Astrocyte (in vitro differentiated cells and primary cell): ENCODE measurements at regions not wholly inside any gene's neighbourhood (a gene's known extent, or its start where the extent isn't known, plus 50 kb on each side); places are given as distances from the start of the nearest gene placed in this dataset.

Source experiments
- DNase-seq: peaks from one replicate; pipeline ENCODE4 v3.0.0-alpha.2; 2010; ENCODE audit warnings: low read depth
- FAIRE-seq: peaks from 2 replicates; lab custom pipeline; 2011; peaks lifted over from hg19 to GRCh38; lab: Jason Lieb, UNC
- H2AFZ ChIP-seq: 2 replicates; pipeline ENCODE4 v1.6.0; 2012; ENCODE audit warnings: low read depth, low read length, inconsistent platforms
- H3K27ac ChIP-seq: 2 replicates; pipeline ENCODE4 v1.5.1; 2011; ENCODE audit warnings: low read depth, low read length, inconsistent platforms
- H3K27me3 ChIP-seq: 2 replicates; pipeline ENCODE4 v1.6.0; 2011; ENCODE audit warnings: low read length, inconsistent platforms; ENCODE audit not compliant: insufficient read depth
- H3K36me3 ChIP-seq: 2 replicates; pipeline ENCODE4 v1.5.1; 2011; ENCODE audit warnings: low read length, inconsistent platforms; ENCODE audit not compliant: insufficient read depth
- H3K4me1 ChIP-seq: 2 replicates; pipeline ENCODE4 v1.5.1; 2011; ENCODE audit warnings: low read length, inconsistent platforms; ENCODE audit not compliant: insufficient read depth
- H3K4me2 ChIP-seq: 2 replicates; pipeline ENCODE4 v1.6.0; 2012; ENCODE audit warnings: low read length, inconsistent platforms
- H3K4me3 ChIP-seq: 2 replicates; pipeline ENCODE4 v1.5.1; 2011; ENCODE audit warnings: low read depth, mild to moderate bottlenecking, low read length, inconsistent platforms; ENCODE audit not compliant: insufficient read depth
- H3K79me2 ChIP-seq: 2 replicates; pipeline ENCODE4 v1.6.0; 2012; ENCODE audit warnings: mild to moderate bottlenecking, low read length, inconsistent platforms; ENCODE audit not compliant: insufficient read depth
- H3K9ac ChIP-seq: 2 replicates; pipeline ENCODE4 v1.6.0; 2012; ENCODE audit warnings: mild to moderate bottlenecking, low read length, inconsistent platforms
- H3K9me3 ChIP-seq: 2 replicates; pipeline ENCODE4 v1.5.1; 2012; ENCODE audit warnings: low read depth, mild to moderate bottlenecking, low read length, inconsistent platforms; ENCODE audit not compliant: insufficient read depth
- H4K20me1 ChIP-seq: 2 replicates; pipeline ENCODE4 v1.6.0; 2012; ENCODE audit warnings: low read length, inconsistent platforms; ENCODE audit not compliant: insufficient read depth
- H3K27ac Mint-ChIP-seq: one replicate; pipeline ENCODE4 v1.8.0; 2021; ENCODE audit warnings: mild to moderate bottlenecking, mixed read lengths; ENCODE audit not compliant: unreplicated experiment
- H3K27me3 Mint-ChIP-seq: one replicate; pipeline ENCODE4 v1.8.0; 2021; ENCODE audit warnings: low read depth, mixed read lengths; ENCODE audit not compliant: unreplicated experiment
- H3K36me3 Mint-ChIP-seq: one replicate; pipeline ENCODE4 v1.8.0; 2021; ENCODE audit warnings: low read depth, mixed read lengths; ENCODE audit not compliant: unreplicated experiment
- H3K4me1 Mint-ChIP-seq: one replicate; pipeline ENCODE4 v1.8.0; 2021; ENCODE audit warnings: low read depth, mixed read lengths; ENCODE audit not compliant: unreplicated experiment
- H3K4me3 Mint-ChIP-seq: one replicate; pipeline ENCODE4 v1.8.0; 2021; ENCODE audit warnings: mild to moderate bottlenecking, moderate library complexity, mixed read lengths; ENCODE audit not compliant: unreplicated experiment
- H3K9me3 Mint-ChIP-seq: one replicate; pipeline ENCODE4 v1.8.0; 2021; ENCODE audit warnings: mild to moderate bottlenecking, mixed read lengths; ENCODE audit not compliant: unreplicated experiment
- EZH2 ChIP-seq: IDR thresholded peaks from 2 replicates; pipeline ENCODE4 v1.6.1; 2012; ENCODE audit warnings: mild to moderate bottlenecking, low read length, inconsistent platforms; ENCODE audit not compliant: insufficient read depth
- TF ChIP-seq, protein P1 (sequence below): IDR thresholded peaks from 2 replicates; pipeline ENCODE4 v1.5.1; 2011; ENCODE audit warnings: low read depth, mild to moderate bottlenecking, inconsistent platforms, low read length, moderate library complexity; ENCODE audit not compliant: insufficient read depth

DNA sequence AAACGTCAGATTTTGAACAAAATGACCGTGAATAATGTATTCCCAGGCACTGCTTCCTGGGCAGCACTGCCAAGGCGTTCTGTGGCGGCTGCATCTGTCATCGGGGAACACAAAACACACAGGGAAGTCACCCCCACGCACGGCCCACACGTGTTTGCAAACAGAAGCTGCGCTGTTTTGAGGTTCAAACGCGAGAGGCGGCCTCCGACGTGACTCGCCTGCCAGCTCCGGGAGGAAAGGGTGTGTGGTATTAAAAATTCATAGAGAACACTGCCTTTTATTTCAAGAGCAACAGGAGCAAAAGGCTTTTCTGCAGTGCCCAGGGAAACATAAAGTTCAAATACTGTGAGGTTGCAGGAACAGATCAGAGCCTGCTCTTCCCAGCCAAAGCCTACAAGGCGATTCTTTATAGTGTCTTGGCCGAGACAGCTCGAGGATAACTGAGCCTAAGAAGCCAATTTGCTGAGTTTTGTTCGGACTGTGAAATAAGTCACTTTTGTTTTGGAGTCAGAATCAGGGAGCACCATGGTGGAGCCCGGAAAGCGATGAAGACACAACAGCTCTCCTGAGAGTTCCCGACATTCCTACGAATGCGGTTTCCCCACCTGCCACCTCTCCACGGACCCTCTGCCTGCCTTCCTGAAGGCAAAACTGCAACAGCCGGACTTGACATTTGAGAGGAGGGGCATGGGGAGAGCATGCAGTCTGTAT lies 115.3 kb upstream of the IRX2 start:
- DNase-seq: no peak
- H3K9me3 ChIP-seq: peaks cover 15% of the 10 kb centered on the region
- H3K79me2 ChIP-seq: no peaks in the 10 kb centered on the region
- Mint-ChIP-seq H3K4me1 (peaks cover 4% of the 10 kb centered on the region), H3K27me3 (peaks cover 31% of the 10 kb centered on the region), H3K27ac (no peak overlapping the region), H3K36me3 (no peaks in the 10 kb centered on the region), H3K9me3 (no peaks in the 10 kb centered on the region), H3K4me3 (no peak overlapping the region)
- TF ChIP-seq EZH2: no peak
- TF ChIP-seq, protein P1, sequence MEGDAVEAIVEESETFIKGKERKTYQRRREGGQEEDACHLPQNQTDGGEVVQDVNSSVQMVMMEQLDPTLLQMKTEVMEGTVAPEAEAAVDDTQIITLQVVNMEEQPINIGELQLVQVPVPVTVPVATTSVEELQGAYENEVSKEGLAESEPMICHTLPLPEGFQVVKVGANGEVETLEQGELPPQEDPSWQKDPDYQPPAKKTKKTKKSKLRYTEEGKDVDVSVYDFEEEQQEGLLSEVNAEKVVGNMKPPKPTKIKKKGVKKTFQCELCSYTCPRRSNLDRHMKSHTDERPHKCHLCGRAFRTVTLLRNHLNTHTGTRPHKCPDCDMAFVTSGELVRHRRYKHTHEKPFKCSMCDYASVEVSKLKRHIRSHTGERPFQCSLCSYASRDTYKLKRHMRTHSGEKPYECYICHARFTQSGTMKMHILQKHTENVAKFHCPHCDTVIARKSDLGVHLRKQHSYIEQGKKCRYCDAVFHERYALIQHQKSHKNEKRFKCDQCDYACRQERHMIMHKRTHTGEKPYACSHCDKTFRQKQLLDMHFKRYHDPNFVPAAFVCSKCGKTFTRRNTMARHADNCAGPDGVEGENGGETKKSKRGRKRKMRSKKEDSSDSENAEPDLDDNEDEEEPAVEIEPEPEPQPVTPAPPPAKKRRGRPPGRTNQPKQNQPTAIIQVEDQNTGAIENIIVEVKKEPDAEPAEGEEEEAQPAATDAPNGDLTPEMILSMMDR: no peak
- H3K9ac ChIP-seq: no peak overlapping the region
- no peak for FAIRE-seq
- no peaks in the 10 kb centered on the region for H3K4me1 ChIP-seq
- no peaks in the 10 kb centered on the region for H3K36me3 ChIP-seq
- no peak overlapping the region for H2AFZ ChIP-seq
- H4K20me1 ChIP-seq: no peaks in the 10 kb centered on the region
- H3K27ac ChIP-seq: no peak overlapping the region
- no peak overlapping the region for H3K4me3 ChIP-seq
- no peak overlapping the region for H3K4me2 ChIP-seq
- H3K27me3 ChIP-seq: no peaks in the 10 kb centered on the region

DNA sequence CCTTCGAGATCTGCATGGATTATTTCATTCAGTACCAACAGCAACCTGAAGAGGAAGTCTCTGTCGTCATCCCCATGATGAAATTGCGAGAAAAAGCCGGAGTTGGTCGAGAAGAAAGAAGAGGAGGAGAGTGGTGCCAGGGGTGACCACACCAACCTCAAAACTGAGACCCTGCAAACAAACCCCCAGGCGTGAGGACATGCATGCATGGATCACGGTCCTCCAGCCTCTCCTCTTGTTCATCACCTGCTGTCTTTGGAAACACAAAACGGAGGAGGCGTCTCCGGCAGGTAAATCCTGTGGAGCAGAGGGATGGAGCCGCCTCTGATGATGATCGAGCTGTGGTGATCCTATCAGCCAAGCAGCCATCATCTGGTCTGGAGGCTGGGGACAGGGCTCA lies 114.4 kb upstream of the IRX2 start:
- H2AFZ ChIP-seq: no peak overlapping the region
- no peaks in the 10 kb centered on the region for H3K36me3 ChIP-seq
- no peaks in the 10 kb centered on the region for H4K20me1 ChIP-seq
- Mint-ChIP-seq H3K9me3 (no peaks in the 10 kb centered on the region), H3K36me3 (no peaks in the 10 kb centered on the region), H3K4me1 (peaks cover 10% of the 10 kb centered on the region), H3K27me3 (peaks cover 31% of the 10 kb centered on the region), H3K27ac (no peak overlapping the region), H3K4me3 (no peak overlapping the region)
- H3K4me1 ChIP-seq: no peaks in the 10 kb centered on the region
- peaks cover 15% of the 10 kb centered on the region for H3K9me3 ChIP-seq
- H3K79me2 ChIP-seq: no peaks in the 10 kb centered on the region
- FAIRE-seq (no peak), DNase-seq (no peak)
- H3K9ac ChIP-seq: no peak overlapping the region
- no peaks in the 10 kb centered on the region for H3K27me3 ChIP-seq
- H3K27ac ChIP-seq: no peak overlapping the region
- TF ChIP-seq, protein P1: no peak
- no peak for TF ChIP-seq EZH2
- no peak overlapping the region for H3K4me3 ChIP-seq
- H3K4me2 ChIP-seq: no peak overlapping the region

DNA sequence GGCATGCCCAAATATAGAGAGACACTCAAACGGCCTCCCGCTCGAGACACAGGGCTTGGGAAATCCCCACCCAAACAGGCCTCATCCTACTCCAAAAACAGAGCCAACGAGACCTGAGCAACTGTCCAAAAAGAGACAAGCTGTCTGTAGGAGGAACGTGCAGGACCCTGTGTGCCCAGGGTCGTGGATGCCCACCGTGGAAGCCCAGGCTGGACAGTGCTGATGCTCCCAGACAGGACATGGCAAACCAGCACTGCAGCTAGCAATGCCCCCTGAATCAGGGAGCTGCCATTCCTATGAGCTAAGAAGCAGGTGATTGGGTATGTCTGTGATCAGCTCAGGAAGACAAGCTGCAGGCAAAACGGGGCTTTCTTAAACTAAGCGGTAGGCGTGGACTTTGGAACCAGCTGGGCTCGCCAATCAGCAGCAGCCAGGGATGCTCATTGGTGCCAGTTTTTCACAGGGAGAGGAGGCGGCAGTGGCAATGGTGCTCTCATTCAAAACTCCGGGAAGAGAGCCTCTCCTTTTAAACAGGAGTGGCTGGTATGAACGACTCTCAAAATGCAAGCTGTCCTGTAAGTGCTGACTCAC lies 113.1 kb upstream of the IRX2 start:
- Mint-ChIP-seq H3K4me1 (peaks cover 10% of the 10 kb centered on the region), H3K27ac (no peak overlapping the region), H3K4me3 (no peak overlapping the region), H3K36me3 (no peaks in the 10 kb centered on the region), H3K27me3 (peaks cover 27% of the 10 kb centered on the region), H3K9me3 (no peaks in the 10 kb centered on the region)
- no peaks in the 10 kb centered on the region for H3K27me3 ChIP-seq
- peaks cover 15% of the 10 kb centered on the region for H3K9me3 ChIP-seq
- H3K4me3 ChIP-seq: no peak overlapping the region
- no peak overlapping the region for H2AFZ ChIP-seq
- no peak for DNase-seq
- FAIRE-seq: no peak
- H3K36me3 ChIP-seq: no peaks in the 10 kb centered on the region
- no peaks in the 10 kb centered on the region for H4K20me1 ChIP-seq
- H3K79me2 ChIP-seq: no peaks in the 10 kb centered on the region
- H3K9ac ChIP-seq: no peak overlapping the region
- no peaks in the 10 kb centered on the region for H3K4me1 ChIP-seq
- no peak overlapping the region for H3K4me2 ChIP-seq
- H3K27ac ChIP-seq: no peak overlapping the region
- TF ChIP-seq, protein P1: no peak
- TF ChIP-seq EZH2: no peak
